NB4 (cell line): ENCODE measurements at regions not wholly inside any gene's neighbourhood (a gene's known extent, or its start where the extent isn't known, plus 50 kb on each side); places are given as distances from the start of the nearest gene placed in this dataset.

Experiments used
- DNase-seq: peaks from one replicate; pipeline ENCODE4 v3.0.0; 2010; ENCODE audit warnings: low read depth
- H3K4me3 ChIP-seq: one replicate; pipeline ENCODE4 v1.5.1; 2011; ENCODE audit warnings: mild to moderate bottlenecking, low read depth, low read length, moderate library complexity
- MYC ChIP-seq: IDR thresholded peaks from 2 replicates; pipeline ENCODE4 v1.6.1; 2011; ENCODE audit warnings: low read depth, low read length
- POLR2A ChIP-seq: IDR thresholded peaks from 2 replicates; pipeline ENCODE4 v1.6.1; 2011; ENCODE audit warnings: mild to moderate bottlenecking; ENCODE audit not compliant: insufficient read length; ENCODE audit errors: extremely low read depth
- TF ChIP-seq, protein P1 (sequence below): IDR thresholded peaks from one replicate; pipeline ENCODE4 v1.5.1; 2012; ENCODE audit warnings: low read depth, low read length
- TF ChIP-seq, protein P2 (sequence below): IDR thresholded peaks from 2 replicates; pipeline ENCODE4 v1.6.1; 2011; ENCODE audit warnings: low read depth, low read length

DNA sequence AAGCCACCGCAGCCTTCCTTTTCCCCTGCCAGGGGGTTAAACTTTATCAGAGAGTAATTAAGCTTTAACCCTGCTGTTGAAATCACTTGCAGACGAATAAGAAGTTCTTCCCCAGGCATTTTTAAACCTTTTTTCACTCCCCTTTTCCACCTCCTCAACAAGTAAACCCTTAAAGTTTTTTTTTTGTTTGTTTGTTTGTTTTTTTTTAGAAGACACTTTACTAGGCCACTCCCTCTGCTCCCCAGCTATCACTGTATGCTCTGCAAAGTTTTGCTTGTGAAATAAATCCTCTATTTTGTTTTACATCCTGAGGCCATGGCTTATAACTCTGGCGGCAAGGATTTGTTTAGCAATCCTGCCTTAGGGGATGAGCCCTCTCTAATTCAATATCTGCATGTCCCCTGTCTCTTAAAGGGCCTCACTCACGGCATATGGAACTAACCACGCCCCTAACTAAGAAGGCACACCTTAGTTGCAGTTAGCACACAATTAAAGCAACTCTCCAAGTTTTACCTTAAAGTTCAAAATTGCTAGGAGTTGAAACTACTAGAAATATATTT lies 1354.7 kb upstream of the LRRTM3 start:
- TF ChIP-seq, protein P1, sequence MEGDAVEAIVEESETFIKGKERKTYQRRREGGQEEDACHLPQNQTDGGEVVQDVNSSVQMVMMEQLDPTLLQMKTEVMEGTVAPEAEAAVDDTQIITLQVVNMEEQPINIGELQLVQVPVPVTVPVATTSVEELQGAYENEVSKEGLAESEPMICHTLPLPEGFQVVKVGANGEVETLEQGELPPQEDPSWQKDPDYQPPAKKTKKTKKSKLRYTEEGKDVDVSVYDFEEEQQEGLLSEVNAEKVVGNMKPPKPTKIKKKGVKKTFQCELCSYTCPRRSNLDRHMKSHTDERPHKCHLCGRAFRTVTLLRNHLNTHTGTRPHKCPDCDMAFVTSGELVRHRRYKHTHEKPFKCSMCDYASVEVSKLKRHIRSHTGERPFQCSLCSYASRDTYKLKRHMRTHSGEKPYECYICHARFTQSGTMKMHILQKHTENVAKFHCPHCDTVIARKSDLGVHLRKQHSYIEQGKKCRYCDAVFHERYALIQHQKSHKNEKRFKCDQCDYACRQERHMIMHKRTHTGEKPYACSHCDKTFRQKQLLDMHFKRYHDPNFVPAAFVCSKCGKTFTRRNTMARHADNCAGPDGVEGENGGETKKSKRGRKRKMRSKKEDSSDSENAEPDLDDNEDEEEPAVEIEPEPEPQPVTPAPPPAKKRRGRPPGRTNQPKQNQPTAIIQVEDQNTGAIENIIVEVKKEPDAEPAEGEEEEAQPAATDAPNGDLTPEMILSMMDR = no peak
- TF ChIP-seq, protein P2, sequence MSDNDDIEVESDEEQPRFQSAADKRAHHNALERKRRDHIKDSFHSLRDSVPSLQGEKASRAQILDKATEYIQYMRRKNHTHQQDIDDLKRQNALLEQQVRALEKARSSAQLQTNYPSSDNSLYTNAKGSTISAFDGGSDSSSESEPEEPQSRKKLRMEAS = no peak
- TF ChIP-seq MYC = no peak
- DNase-seq = peak; percentile 65
- H3K4me3 ChIP-seq = peak overlapping the region; percentile 86

DNA sequence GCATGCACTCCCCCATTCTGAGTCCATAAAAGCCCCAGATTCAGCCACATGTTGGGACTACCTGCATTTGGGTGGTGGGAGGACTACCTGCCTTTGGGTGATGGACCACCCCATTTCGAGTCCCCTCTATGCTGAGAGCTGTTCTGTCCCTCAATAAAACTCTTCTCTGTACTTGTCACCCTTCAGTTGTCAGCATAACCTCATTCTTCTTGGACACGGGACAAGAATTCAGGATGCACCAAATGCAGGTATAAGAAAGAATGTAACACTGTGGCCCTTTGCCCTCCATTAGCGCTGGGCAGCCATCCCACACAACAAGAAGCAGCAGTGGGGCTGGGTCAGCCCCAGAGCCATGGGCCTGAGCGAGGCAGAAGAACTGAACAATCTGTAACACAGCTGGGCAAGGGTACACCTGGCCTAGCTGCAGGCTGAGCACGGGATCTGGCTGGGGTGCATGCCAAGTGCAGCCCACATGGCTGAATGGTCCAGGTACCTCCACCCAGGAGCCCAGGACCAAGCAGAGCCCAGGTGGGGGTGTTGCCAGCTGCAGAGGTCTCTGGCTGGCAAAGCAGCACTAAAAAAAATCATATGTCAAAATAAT lies 1344.3 kb upstream of the LRRTM3 start:
- no peak for DNase-seq
- no peak overlapping the region for H3K4me3 ChIP-seq
- no peak for TF ChIP-seq POLR2A

DNA sequence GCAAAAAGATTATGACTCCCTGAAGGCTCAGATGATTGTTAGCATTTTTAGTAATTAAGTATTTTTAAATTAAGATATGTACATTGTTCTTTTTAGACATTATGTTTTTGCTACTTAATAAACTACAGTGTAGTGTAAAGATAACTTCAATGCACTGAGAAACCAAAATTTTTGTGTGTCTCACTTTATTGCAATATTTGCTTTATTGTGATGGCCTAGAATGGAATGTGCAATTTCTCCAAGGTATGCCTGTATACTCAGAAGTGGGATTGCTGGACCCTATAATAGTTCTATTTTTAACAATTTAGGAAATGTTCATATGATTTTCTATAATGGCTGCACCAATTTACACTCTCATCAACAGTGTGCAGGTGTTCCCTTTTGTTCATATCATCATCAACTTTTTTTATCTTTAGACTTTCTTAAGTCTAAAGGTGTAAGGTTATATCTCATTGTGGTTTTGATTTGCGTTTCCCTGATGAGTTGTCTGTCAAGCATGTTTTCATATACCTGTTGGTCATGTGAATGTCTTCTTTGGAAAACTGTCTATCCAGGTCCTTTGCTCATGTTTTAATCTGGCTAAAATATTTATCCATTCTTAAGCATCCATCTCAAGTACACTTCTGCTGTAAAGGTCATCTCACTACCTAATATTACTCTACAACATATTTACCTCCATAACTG lies 1323.5 kb upstream of the LRRTM3 start:
- DNase-seq = no peak
- no peak overlapping the region for H3K4me3 ChIP-seq
- TF ChIP-seq, protein P1 = no peak
- TF ChIP-seq, protein P2 = no peak
- no peak for TF ChIP-seq MYC
- no peak for TF ChIP-seq POLR2A

DNA sequence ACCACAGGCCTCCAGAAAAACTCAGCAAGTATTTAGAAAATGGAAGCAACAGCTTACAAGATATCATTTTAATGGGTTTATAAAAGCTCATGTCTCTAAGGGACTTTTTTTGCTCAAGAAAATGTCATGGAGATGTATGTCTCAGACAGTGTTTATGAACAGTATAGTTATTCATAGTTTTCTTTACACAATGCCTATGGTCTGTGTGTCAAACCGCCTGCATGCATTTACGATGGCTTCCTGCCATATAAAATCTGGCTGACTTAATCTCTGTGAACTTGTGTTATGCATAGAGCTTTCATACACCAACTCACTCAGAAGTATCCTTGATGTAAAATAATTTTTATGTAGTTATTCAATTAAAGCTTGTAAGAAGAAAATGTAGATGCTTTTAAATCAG lies 1314.2 kb upstream of the LRRTM3 start:
- no peak overlapping the region for H3K4me3 ChIP-seq
- DNase-seq = no peak

DNA sequence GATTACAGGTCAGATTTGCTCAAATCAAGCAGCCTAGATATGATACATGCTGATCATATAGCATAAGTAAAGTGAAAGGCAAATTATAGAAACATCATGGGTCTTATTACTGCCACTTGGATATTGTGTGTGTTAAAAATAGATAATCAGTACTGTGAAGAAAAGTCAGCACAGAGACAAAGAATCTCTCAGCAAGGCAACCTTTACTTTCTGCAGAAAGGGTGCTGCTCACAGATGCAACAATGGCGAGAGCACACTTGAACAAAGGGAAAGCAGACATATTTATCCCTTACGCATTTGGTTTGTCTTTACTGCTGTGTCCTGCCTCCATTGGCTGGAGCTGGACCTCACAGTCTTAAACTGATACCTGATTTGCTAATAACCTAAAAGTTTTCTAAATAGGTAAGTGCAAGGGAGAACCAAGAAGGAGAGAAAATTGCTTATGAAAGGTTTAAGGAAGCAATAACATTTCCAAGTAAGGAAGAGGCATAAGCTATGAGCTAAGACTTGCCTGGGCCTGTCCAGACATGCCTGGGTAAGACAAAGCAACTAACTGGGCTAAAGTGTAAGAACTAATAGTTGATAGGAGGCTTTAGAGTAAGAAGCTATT lies 1310.8 kb upstream of the LRRTM3 start:
- H3K4me3 ChIP-seq = no peak overlapping the region
- TF ChIP-seq, protein P1 = no peak
- no peak for TF ChIP-seq POLR2A
- TF ChIP-seq, protein P2 = no peak
- DNase-seq = no peak

More for the DNA sequence above, 1314.2 kb upstream of the LRRTM3 start:
- TF ChIP-seq, protein P2 = no peak
- TF ChIP-seq POLR2A = no peak
- TF ChIP-seq, protein P1 = no peak
- TF ChIP-seq MYC = no peak

DNA sequence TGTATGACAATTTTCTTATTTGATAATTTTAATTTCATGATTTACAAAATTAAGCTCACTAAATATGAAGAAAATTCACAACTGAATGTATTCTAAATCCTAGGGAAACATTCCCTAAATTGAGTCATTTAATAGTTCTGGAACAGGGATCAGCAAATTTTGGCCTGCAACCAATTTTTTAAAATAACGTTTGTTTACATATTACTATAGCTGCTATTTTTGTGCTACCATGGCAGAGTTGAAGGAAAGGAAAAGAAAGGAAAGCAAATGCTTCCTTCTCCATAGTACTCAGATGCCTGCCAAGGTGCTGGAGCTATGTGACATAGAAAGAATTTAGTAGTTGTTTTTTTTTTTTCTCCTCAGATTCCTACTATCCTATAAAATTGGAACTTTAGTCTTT lies 1307.7 kb upstream of the LRRTM3 start:
- no peak for DNase-seq
- H3K4me3 ChIP-seq = no peak overlapping the region
- TF ChIP-seq, protein P1 = no peak
- no peak for TF ChIP-seq MYC
- TF ChIP-seq POLR2A = no peak
- TF ChIP-seq, protein P2 = no peak
